Mucosa of descending colon (tissue), 3 donors: ENCODE measurements at regions not wholly inside any gene's neighbourhood (a gene's known extent, or its start where the extent isn't known, plus 50 kb on each side); places are given as distances from the start of the nearest gene placed in this dataset.

ENCODE experiments used
- ATAC-seq: fragments of 200-7000 bp; cut with Tn5 transposase; one replicate; pipeline ENCODE4 v1.9.1; 2020; ENCODE audit warnings: mild to moderate bottlenecking, moderate library complexity
- DNase-seq, 3 donors: peaks; one replicate each; pipeline ENCODE4 v3.0.0-alpha.2; 2020
- H3K36me3 ChIP-seq: fragments of 200-600 bp; one replicate; pipeline ENCODE4 v1.8.0; 2021; ENCODE audit warnings: low read depth, mild to moderate bottlenecking
- H3K4me1 ChIP-seq: fragments of 200-600 bp; one replicate; pipeline ENCODE4 v1.8.0; 2021; ENCODE audit warnings: low read depth, mild to moderate bottlenecking
- H3K4me3 ChIP-seq: fragments of 200-600 bp; one replicate; pipeline ENCODE4 v1.8.0; 2021; ENCODE audit warnings: mild to moderate bottlenecking
- H3K9me3 ChIP-seq: fragments of 200-600 bp; one replicate; pipeline ENCODE4 v1.8.0; 2021; ENCODE audit warnings: mild to moderate bottlenecking
- CTCF ChIP-seq: fragments of 200-600 bp; IDR thresholded peaks from one replicate; pipeline ENCODE4 v1.8.0; 2022; ENCODE audit warnings: antibody characterized with exemption, mild to moderate bottlenecking
- intact Hi-C, 2 donors: fragments of 100-400 bp; cut with DNase I in 1 of 2; cut with micrococcal nuclease in 1 of 2; formaldehyde crosslinking; loops; one replicate each; pipeline versions ENCODE4 v1.11.0 to v1.11.1; 2022; cut with DNase I, micrococcal nuclease
- donor health status: DM: no; HTN: no; CAD: no; lungs with moderate emphysema.
- donor health status: DM: no; HTN: no; CAD: no.
- donor health status: DM: no; HTN: yes; CAD: no.

GRCh38 chr3:87072446-87072845 lies 81.5 kb upstream of the VGLL3 start:
- no peak overlapping the region for H3K4me3 ChIP-seq
- no peak for TF ChIP-seq CTCF
- no peaks in the 10 kb centered on the region for H3K9me3 ChIP-seq
- no peak for DNase-seq
- no peaks in the 10 kb centered on the region for H3K4me1 ChIP-seq
- ATAC-seq = no peak
- intact Hi-C loops = no loop called here
- no peaks in the 10 kb centered on the region for H3K36me3 ChIP-seq

DNA sequence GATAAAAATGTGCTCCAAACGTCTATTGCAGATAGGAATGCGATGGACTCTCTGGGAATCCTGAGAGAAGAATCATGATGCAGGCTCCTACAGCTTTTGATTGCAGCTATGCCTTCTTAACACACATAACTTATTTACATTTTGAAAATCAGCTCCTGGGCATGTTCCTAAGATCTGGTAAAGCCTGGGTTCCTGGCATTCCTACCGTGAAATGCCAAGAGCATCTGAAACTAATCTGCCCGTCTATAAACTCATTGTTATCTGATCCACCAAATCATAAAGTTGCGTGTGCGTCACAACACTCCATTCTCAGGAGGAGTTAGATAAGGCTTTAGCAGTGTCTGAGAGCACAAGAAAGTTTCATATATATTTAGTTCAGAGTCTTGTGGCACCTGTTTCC lies 79.0 kb upstream of the VGLL3 start:
- Histone ChIP-seq H3K9me3 (no peaks in the 10 kb centered on the region), H3K4me3 (no peak overlapping the region), H3K36me3 (no peaks in the 10 kb centered on the region), H3K4me1 (no peaks in the 10 kb centered on the region)
- intact Hi-C loops = no loop called here
- ATAC-seq = peak; percentile 42
- DNase-seq = no peak
- TF ChIP-seq CTCF = no peak

- intact Hi-C loops = no loop called here
- Histone ChIP-seq H3K4me3 (no peak overlapping the region), H3K36me3 (no peaks in the 10 kb centered on the region), H3K4me1 (no peaks in the 10 kb centered on the region), H3K9me3 (no peaks in the 10 kb centered on the region)
- no peak for TF ChIP-seq CTCF
- no peak for ATAC-seq
- no peak for DNase-seq
Measured at GRCh38 chr3:87069021-87069420, 78.1 kb upstream of the VGLL3 start.

GRCh38 chr3:87062685-87063084 lies 71.7 kb upstream of the VGLL3 start:
- TF ChIP-seq CTCF = no peak
- H3K9me3 ChIP-seq = no peaks in the 10 kb centered on the region
- DNase-seq (no peak), ATAC-seq (no peak)
- intact Hi-C loops = no loop called here
- H3K4me1 ChIP-seq = no peaks in the 10 kb centered on the region
- H3K4me3 ChIP-seq = no peak overlapping the region
- H3K36me3 ChIP-seq = no peaks in the 10 kb centered on the region

DNA sequence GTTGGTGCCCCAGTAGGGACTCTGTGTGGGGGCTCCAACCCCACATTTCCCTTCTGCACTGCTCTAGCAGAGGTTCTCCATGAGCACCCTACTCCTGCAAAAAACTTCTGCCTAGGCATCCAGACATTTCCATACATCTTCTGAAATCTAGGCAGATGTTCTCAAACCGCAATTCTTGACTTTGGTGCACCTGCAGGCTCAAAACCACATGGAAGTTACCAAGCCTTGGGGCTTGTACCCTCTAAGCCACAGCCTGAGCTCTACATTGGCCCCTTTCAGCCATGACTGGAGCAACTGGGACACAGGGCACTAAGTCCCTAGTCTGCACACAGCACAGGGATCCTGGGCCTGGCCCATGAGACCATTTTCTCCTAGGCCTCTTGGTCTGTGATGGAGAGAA lies 66.5 kb upstream of the VGLL3 start:
- no peaks in the 10 kb centered on the region for H3K9me3 ChIP-seq
- H3K4me3 ChIP-seq = no peak overlapping the region
- no peaks in the 10 kb centered on the region for H3K36me3 ChIP-seq
- no peaks in the 10 kb centered on the region for H3K4me1 ChIP-seq
- intact Hi-C loops = no loop called here
- ATAC-seq (no peak), DNase-seq (no peak)
- TF ChIP-seq CTCF = no peak

DNA sequence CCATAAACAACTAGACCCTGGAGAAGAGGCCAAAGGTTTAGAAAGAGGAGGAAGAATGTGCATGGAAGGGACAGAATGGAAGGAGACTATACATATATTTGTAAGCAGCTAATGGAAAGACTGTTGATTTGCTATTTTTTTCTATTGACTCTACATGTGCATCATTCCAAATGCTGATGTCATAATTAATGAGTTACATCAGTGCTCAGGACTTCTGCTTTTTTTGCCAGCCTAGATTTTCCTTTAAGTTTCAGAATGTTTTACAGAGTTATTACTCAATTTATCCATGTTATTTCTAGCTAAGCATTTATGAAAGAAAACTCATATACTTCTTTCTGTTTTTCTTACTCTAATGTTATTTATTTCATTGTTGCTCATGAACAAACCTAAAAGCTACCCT lies 62.6 kb upstream of the VGLL3 start:
- no peak for ATAC-seq
- H3K4me3 ChIP-seq = no peak overlapping the region
- no peaks in the 10 kb centered on the region for H3K9me3 ChIP-seq
- no peak for TF ChIP-seq CTCF
- intact Hi-C loops = no loop called here
- no peaks in the 10 kb centered on the region for H3K4me1 ChIP-seq
- no peaks in the 10 kb centered on the region for H3K36me3 ChIP-seq
- no peak for DNase-seq
